SK-N-SH (cell line): ENCODE measurements at regions not wholly inside any gene's neighbourhood (a gene's known extent, or its start where the extent isn't known, plus 50 kb on each side); places are given as distances from the start of the nearest gene placed in this dataset.

Experiments
- EP300 ChIP-seq, 2 experiments: IDR thresholded peaks; 2 replicates each; pipeline versions ENCODE4 v1.4.0 to v1.6.1; 2012; ENCODE audit warnings: borderline replicate concordance in 1 of 2, low read depth in 1 of 2, low read length in 1 of 2
- IRF3 ChIP-seq: fragments of 150-350 bp; IDR thresholded peaks from 2 replicates; pipeline ENCODE4 v1.6.1; 2016; ENCODE audit warnings: mild to moderate bottlenecking, low read depth, low read length
- JUND ChIP-seq: IDR thresholded peaks from 2 replicates; pipeline ENCODE4 v1.4.0; 2012
- POLR2AphosphoS5 ChIP-seq: IDR thresholded peaks from 2 replicates; pipeline ENCODE4 v1.6.1; 2012; ENCODE audit warnings: low read depth, low read length
- RAD21 ChIP-seq: IDR thresholded peaks from 2 replicates; pipeline ENCODE4 v1.6.1; 2012; ENCODE audit warnings: mild to moderate bottlenecking, low read length
- RFX5 ChIP-seq: IDR thresholded peaks from 2 replicates; pipeline ENCODE4 v1.6.1; 2012; ENCODE audit warnings: mild to moderate bottlenecking, improper control_type of control experiment, low read length
- RXRA ChIP-seq: IDR thresholded peaks from 2 replicates; pipeline ENCODE4 v1.4.0; 2012; ENCODE audit warnings: low read depth, mild to moderate bottlenecking, borderline replicate concordance
- SIN3A ChIP-seq: IDR thresholded peaks from 2 replicates; pipeline ENCODE4 v1.6.1; 2012; ENCODE audit warnings: low read depth, mild to moderate bottlenecking, low read length, moderate library complexity, borderline replicate concordance
- TAF1 ChIP-seq: IDR thresholded peaks from 2 replicates; pipeline ENCODE4 v1.6.1; 2012; ENCODE audit warnings: low read depth, mild to moderate bottlenecking, low read length, moderate library complexity, borderline replicate concordance
- YY1 ChIP-seq: IDR thresholded peaks from 2 replicates; pipeline ENCODE4 v1.4.0; 2012; ENCODE audit warnings: low read depth, mild to moderate bottlenecking
- TF ChIP-seq, protein P1 (sequence below): fragments of 200-600 bp; sonication (generic); IDR thresholded peaks from 2 replicates; pipeline ENCODE4 v1.6.1; 2017; ENCODE audit warnings: antibody characterized with exemption, mild to moderate bottlenecking, moderate library complexity
- TF ChIP-seq, protein P2 (sequence below): fragments of 150-350 bp; IDR thresholded peaks from 2 replicates; pipeline ENCODE4 v1.6.1; 2017; ENCODE audit warnings: antibody characterized with exemption, low read length, low read depth, borderline replicate concordance
- TF ChIP-seq, protein P3 (sequence below): IDR thresholded peaks from 2 replicates; pipeline ENCODE4 v1.6.1; 2012; ENCODE audit warnings: mild to moderate bottlenecking, low read depth, low read length, moderate library complexity

GRCh38 chr6:121682666-121683065 lies 247.2 kb downstream of the GJA1 start:
- TF ChIP-seq, protein P1, sequence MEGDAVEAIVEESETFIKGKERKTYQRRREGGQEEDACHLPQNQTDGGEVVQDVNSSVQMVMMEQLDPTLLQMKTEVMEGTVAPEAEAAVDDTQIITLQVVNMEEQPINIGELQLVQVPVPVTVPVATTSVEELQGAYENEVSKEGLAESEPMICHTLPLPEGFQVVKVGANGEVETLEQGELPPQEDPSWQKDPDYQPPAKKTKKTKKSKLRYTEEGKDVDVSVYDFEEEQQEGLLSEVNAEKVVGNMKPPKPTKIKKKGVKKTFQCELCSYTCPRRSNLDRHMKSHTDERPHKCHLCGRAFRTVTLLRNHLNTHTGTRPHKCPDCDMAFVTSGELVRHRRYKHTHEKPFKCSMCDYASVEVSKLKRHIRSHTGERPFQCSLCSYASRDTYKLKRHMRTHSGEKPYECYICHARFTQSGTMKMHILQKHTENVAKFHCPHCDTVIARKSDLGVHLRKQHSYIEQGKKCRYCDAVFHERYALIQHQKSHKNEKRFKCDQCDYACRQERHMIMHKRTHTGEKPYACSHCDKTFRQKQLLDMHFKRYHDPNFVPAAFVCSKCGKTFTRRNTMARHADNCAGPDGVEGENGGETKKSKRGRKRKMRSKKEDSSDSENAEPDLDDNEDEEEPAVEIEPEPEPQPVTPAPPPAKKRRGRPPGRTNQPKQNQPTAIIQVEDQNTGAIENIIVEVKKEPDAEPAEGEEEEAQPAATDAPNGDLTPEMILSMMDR = no peak
- no peak for TF ChIP-seq JUND
- no peak for TF ChIP-seq IRF3
- TF ChIP-seq, protein P2, sequence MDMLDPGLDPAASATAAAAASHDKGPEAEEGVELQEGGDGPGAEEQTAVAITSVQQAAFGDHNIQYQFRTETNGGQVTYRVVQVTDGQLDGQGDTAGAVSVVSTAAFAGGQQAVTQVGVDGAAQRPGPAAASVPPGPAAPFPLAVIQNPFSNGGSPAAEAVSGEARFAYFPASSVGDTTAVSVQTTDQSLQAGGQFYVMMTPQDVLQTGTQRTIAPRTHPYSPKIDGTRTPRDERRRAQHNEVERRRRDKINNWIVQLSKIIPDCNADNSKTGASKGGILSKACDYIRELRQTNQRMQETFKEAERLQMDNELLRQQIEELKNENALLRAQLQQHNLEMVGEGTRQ = no peak
- no peak for TF ChIP-seq RAD21
- TF ChIP-seq SIN3A = no peak
- no peak for TF ChIP-seq TAF1
- no peak for TF ChIP-seq POLR2AphosphoS5
- no peak for TF ChIP-seq RFX5
- no peak for TF ChIP-seq YY1
- no peak for TF ChIP-seq EP300 (IDR thresholded peaks at IDR 0.05; ENCODE audit: borderline replicate concordance in 1 of 2, low read depth in 1 of 2, low read length in 1 of 2)
- TF ChIP-seq RXRA = no peak
- TF ChIP-seq, protein P3, sequence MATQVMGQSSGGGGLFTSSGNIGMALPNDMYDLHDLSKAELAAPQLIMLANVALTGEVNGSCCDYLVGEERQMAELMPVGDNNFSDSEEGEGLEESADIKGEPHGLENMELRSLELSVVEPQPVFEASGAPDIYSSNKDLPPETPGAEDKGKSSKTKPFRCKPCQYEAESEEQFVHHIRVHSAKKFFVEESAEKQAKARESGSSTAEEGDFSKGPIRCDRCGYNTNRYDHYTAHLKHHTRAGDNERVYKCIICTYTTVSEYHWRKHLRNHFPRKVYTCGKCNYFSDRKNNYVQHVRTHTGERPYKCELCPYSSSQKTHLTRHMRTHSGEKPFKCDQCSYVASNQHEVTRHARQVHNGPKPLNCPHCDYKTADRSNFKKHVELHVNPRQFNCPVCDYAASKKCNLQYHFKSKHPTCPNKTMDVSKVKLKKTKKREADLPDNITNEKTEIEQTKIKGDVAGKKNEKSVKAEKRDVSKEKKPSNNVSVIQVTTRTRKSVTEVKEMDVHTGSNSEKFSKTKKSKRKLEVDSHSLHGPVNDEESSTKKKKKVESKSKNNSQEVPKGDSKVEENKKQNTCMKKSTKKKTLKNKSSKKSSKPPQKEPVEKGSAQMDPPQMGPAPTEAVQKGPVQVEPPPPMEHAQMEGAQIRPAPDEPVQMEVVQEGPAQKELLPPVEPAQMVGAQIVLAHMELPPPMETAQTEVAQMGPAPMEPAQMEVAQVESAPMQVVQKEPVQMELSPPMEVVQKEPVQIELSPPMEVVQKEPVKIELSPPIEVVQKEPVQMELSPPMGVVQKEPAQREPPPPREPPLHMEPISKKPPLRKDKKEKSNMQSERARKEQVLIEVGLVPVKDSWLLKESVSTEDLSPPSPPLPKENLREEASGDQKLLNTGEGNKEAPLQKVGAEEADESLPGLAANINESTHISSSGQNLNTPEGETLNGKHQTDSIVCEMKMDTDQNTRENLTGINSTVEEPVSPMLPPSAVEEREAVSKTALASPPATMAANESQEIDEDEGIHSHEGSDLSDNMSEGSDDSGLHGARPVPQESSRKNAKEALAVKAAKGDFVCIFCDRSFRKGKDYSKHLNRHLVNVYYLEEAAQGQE = no peak
